CD4-positive, alpha-beta T cell treated with Interferon gamma for 1 hour (primary cell): ENCODE measurements at regions not wholly inside any gene's neighbourhood (a gene's known extent, or its start where the extent isn't known, plus 50 kb on each side); places are given as distances from the start of the nearest gene placed in this dataset.

Source experiments
- DNase-seq: peaks from one replicate; pipeline ENCODE4 v3.0.0-alpha.2; 2020

- no peak for DNase-seq
These were observed 148.5 kb downstream of the SOX2 start for GRCh38 chr3:181860235-181860634.

GRCh38 chr3:181862502-181862901 lies 150.8 kb downstream of the SOX2 start:
- no peak for DNase-seq

- DNase-seq: no peak
These were observed 156.9 kb downstream of the SOX2 start for GRCh38 chr3:181868576-181869082.

- no peak for DNase-seq
These were observed 161.2 kb downstream of the SOX2 start for GRCh38 chr3:181872887-181873286.

- DNase-seq: no peak
These were observed 168.2 kb downstream of the SOX2 start for GRCh38 chr3:181879926-181880325.

- DNase-seq: no peak
These were observed 168.6 kb downstream of the SOX2 start for GRCh38 chr3:181880331-181880730.

- no peak for DNase-seq
These were observed 170.0 kb downstream of the SOX2 start for GRCh38 chr3:181881749-181882148.

- no peak for DNase-seq
These were observed 174.3 kb downstream of the SOX2 start for GRCh38 chr3:181885868-181886630.

- DNase-seq: no peak
These were observed 175.0 kb downstream of the SOX2 start for GRCh38 chr3:181886676-181887075.

GRCh38 chr3:181887685-181888084 lies 176.0 kb downstream of the SOX2 start:
- no peak for DNase-seq

- no peak for DNase-seq
These were observed 176.5 kb downstream of the SOX2 start for GRCh38 chr3:181888234-181888633.

GRCh38 chr3:181892848-181893247 lies 181.1 kb downstream of the SOX2 start:
- no peak for DNase-seq

GRCh38 chr3:181896605-181897004 lies 184.9 kb downstream of the SOX2 start:
- DNase-seq: no peak

GRCh38 chr3:181899702-181900101 lies 188.0 kb downstream of the SOX2 start:
- DNase-seq: no peak

GRCh38 chr3:181901626-181902025 lies 189.9 kb downstream of the SOX2 start:
- no peak for DNase-seq

- DNase-seq: no peak
These were observed 194.6 kb downstream of the SOX2 start for GRCh38 chr3:181906338-181906737.

- no peak for DNase-seq
These were observed 197.5 kb downstream of the SOX2 start for GRCh38 chr3:181909241-181909640.

GRCh38 chr3:181912384-181912783 lies 200.7 kb downstream of the SOX2 start:
- DNase-seq: no peak

GRCh38 chr3:181913254-181913653 lies 201.5 kb downstream of the SOX2 start:
- no peak for DNase-seq

GRCh38 chr3:181915551-181915950 lies 203.8 kb downstream of the SOX2 start:
- DNase-seq: no peak

GRCh38 chr3:181916013-181916412 lies 204.3 kb downstream of the SOX2 start:
- no peak for DNase-seq

- DNase-seq: no peak
These were observed 205.3 kb downstream of the SOX2 start for GRCh38 chr3:181917027-181917426.

GRCh38 chr3:181919375-181919774 lies 207.7 kb downstream of the SOX2 start:
- no peak for DNase-seq

GRCh38 chr3:181920409-181920808 lies 208.7 kb downstream of the SOX2 start:
- DNase-seq: no peak

GRCh38 chr3:181921220-181921619 lies 209.5 kb downstream of the SOX2 start:
- DNase-seq: no peak
